8988T (cell line): ENCODE measurements at regions not wholly inside any gene's neighbourhood (a gene's known extent, or its start where the extent isn't known, plus 50 kb on each side); places are given as distances from the start of the nearest gene placed in this dataset.
A peak's percentile ranks its signal among the peaks of the same experiment; 100 is the strongest.
"Not testable (repeated sequence)": the region's sequence is repeated elsewhere in the genome, so short reads cannot be mapped to it uniquely, and the experiment has no call there.

ENCODE experiments used
- DNase-seq: peaks from one replicate; pipeline ENCODE4 v3.0.0; 2011

GRCh38 chr3:23710555-23710954, 95.2 kb upstream of the UBE2E1 start:
- no peak for DNase-seq

GRCh38 chr3:23711916-23712494, 93.8 kb upstream of the UBE2E1 start:
- no peak for DNase-seq

- no peak for DNase-seq
Measured at GRCh38 chr3:23712656-23713559, 92.8 kb upstream of the UBE2E1 start.

- no peak for DNase-seq
Measured at GRCh38 chr3:23713641-23714040, 92.1 kb upstream of the UBE2E1 start.

- DNase-seq = no peak
Measured at GRCh38 chr3:23720059-23720458, 85.7 kb upstream of the UBE2E1 start.

- no peak for DNase-seq
Measured at GRCh38 chr3:23720885-23721284, 84.9 kb upstream of the UBE2E1 start.

GRCh38 chr3:23723141-23723540, 82.6 kb upstream of the UBE2E1 start:
- DNase-seq = no peak

GRCh38 chr3:23723930-23724329, 81.8 kb upstream of the UBE2E1 start:
- DNase-seq = no peak

GRCh38 chr3:23726811-23727548, 78.8 kb upstream of the UBE2E1 start:
- DNase-seq = no peak

GRCh38 chr3:23728601-23729117, 77.1 kb upstream of the UBE2E1 start:
- no peak for DNase-seq

- not testable (repeated sequence) for DNase-seq
Measured at GRCh38 chr3:23729362-23729761, 76.4 kb upstream of the UBE2E1 start.

- no peak for DNase-seq
Measured at GRCh38 chr3:23734481-23734880, 71.3 kb upstream of the UBE2E1 start.

GRCh38 chr3:23735062-23735461, 70.7 kb upstream of the UBE2E1 start:
- DNase-seq = no peak

- no peak for DNase-seq
Measured at GRCh38 chr3:23735535-23736326, 70.0 kb upstream of the UBE2E1 start.

- no peak for DNase-seq
Measured at GRCh38 chr3:23738944-23739343, 66.8 kb upstream of the UBE2E1 start.

- no peak for DNase-seq
Measured at GRCh38 chr3:23739536-23739935, 66.2 kb upstream of the UBE2E1 start.

- DNase-seq = no peak
Measured at GRCh38 chr3:23740517-23740965, 65.2 kb upstream of the UBE2E1 start.

- peak; percentile 29 for DNase-seq
Measured at GRCh38 chr3:23741036-23741706, 64.6 kb upstream of the UBE2E1 start.

GRCh38 chr3:23743141-23743784, 62.5 kb upstream of the UBE2E1 start:
- DNase-seq = no peak

GRCh38 chr3:23746441-23746840, 59.3 kb upstream of the UBE2E1 start:
- DNase-seq = no peak

GRCh38 chr3:23747841-23748240, 57.9 kb upstream of the UBE2E1 start:
- no peak for DNase-seq
